ENCODE measurements at regions not wholly inside any gene's neighbourhood (a gene's known extent, or its start where the extent isn't known, plus 50 kb on each side); places are given as distances from the start of the nearest gene placed in this dataset.

DNA sequence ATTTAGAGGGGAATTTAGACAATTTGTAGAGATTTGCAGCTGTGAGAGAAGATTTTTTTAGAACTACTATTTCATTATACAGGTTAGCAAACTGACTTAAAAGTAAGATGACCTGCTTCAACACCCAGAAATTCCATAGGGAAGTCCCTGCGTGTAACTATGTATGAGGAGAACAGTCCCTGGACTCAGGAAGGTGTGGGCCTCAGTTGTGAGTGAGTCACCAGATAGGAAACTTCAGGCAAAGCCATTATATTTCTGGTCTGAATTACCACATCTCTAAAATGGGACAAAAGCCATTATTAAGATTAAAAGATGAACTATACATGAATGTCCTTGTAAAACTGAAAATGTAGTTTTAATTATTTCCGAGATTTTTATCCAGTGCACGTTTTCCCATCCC, 488.3 kb upstream of the GOLIM4 start:
- FAIRE-seq, result no peak
- ChIA-PET POLR2A (no interaction called here), CTCF (ENCODE audit: low intra/inter-chr PET ratio, low total read pairs) (no interaction called here)
- in situ Hi-C loops (cut with HindIII; ENCODE audit: extremely low pct_ligation_motif_present, low pct_unique_long_range_greater_than_20kb), result no loop called here
- no peak overlapping the region for H3K27ac ChIP-seq (ENCODE audit: extremely low read length, insufficient read depth, low read length)
- no peak overlapping the region for H2AFZ ChIP-seq (ENCODE audit: low read length)
- ATAC-seq, result no peak
- no TSS peak for BruUV-seq (replicated peaks)
- no peaks in the 10 kb centered on the region for H3K4me1 ChIP-seq (ENCODE audit: insufficient read depth, low read length)
- no peaks in the 10 kb centered on the region for H4K20me1 ChIP-seq (ENCODE audit: insufficient read depth, low read length)
- 0% methylated on average over 3 of the region's 3 CpGs for WGBS (ENCODE audit: low lambda C conversion rate)
- DNase-seq (ENCODE audit: low spot score), result no peak
- H3K79me2 ChIP-seq (ENCODE audit: insufficient read depth, low read length), result no peaks in the 10 kb centered on the region
- no peaks in the 10 kb centered on the region for H3K27me3 ChIP-seq (ENCODE audit: control insufficient read depth in 1 of 2, insufficient read depth in 2 of 2, low read length in 2 of 2)
- intact Hi-C loops (cut with micrococcal nuclease; ENCODE audit: unreplicated experiment), result no loop called here
- H3K36me3 ChIP-seq (replicated peaks in 1 of 2; ENCODE audit: control insufficient read depth in 1 of 2, insufficient read depth in 2 of 2, low read length in 2 of 2), result no peaks in the 10 kb centered on the region
- TF ChIP-seq RBM39 (IDR thresholded peaks at IDR 0.05; ENCODE audit: low read depth, low read length, poor library complexity, severe bottlenecking) (no peak), CAMTA2 (CRISPR knock-in tag; IDR thresholded peaks at IDR 0.05; ENCODE audit: borderline replicate concordance) (no peak), ZNF296 (CRISPR knock-in tag; conservative IDR thresholded peaks at IDR 0.05) (no peak), ZSCAN30 (CRISPR knock-in tag; IDR thresholded peaks at IDR 0.05) (no peak), ZNF337 (CRISPR knock-in tag; IDR thresholded peaks at IDR 0.05; ENCODE audit: borderline replicate concordance, low read depth) (no peak), POLR2A (IDR thresholded peaks at IDR 0.05; ENCODE audit: insufficient read depth in 1 of 2, low read depth in 2 of 2, low read length in 2 of 2) (no peak), ZNF83 (CRISPR knock-in tag; IDR thresholded peaks at IDR 0.05; ENCODE audit: borderline replicate concordance) (no peak), BRCA1 (CRISPR knock-in tag; IDR thresholded peaks at IDR 0.05) (no peak)
- TF ChIP-seq, protein P1, sequence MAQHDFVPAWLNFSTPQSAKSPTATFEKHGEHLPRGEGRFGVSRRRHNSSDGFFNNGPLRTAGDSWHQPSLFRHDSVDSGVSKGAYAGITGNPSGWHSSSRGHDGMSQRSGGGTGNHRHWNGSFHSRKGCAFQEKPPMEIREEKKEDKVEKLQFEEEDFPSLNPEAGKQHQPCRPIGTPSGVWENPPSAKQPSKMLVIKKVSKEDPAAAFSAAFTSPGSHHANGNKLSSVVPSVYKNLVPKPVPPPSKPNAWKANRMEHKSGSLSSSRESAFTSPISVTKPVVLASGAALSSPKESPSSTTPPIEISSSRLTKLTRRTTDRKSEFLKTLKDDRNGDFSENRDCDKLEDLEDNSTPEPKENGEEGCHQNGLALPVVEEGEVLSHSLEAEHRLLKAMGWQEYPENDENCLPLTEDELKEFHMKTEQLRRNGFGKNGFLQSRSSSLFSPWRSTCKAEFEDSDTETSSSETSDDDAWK (CRISPR knock-in tag; IDR thresholded peaks at IDR 0.05), result no peak
- TF ChIP-seq, protein P2, sequence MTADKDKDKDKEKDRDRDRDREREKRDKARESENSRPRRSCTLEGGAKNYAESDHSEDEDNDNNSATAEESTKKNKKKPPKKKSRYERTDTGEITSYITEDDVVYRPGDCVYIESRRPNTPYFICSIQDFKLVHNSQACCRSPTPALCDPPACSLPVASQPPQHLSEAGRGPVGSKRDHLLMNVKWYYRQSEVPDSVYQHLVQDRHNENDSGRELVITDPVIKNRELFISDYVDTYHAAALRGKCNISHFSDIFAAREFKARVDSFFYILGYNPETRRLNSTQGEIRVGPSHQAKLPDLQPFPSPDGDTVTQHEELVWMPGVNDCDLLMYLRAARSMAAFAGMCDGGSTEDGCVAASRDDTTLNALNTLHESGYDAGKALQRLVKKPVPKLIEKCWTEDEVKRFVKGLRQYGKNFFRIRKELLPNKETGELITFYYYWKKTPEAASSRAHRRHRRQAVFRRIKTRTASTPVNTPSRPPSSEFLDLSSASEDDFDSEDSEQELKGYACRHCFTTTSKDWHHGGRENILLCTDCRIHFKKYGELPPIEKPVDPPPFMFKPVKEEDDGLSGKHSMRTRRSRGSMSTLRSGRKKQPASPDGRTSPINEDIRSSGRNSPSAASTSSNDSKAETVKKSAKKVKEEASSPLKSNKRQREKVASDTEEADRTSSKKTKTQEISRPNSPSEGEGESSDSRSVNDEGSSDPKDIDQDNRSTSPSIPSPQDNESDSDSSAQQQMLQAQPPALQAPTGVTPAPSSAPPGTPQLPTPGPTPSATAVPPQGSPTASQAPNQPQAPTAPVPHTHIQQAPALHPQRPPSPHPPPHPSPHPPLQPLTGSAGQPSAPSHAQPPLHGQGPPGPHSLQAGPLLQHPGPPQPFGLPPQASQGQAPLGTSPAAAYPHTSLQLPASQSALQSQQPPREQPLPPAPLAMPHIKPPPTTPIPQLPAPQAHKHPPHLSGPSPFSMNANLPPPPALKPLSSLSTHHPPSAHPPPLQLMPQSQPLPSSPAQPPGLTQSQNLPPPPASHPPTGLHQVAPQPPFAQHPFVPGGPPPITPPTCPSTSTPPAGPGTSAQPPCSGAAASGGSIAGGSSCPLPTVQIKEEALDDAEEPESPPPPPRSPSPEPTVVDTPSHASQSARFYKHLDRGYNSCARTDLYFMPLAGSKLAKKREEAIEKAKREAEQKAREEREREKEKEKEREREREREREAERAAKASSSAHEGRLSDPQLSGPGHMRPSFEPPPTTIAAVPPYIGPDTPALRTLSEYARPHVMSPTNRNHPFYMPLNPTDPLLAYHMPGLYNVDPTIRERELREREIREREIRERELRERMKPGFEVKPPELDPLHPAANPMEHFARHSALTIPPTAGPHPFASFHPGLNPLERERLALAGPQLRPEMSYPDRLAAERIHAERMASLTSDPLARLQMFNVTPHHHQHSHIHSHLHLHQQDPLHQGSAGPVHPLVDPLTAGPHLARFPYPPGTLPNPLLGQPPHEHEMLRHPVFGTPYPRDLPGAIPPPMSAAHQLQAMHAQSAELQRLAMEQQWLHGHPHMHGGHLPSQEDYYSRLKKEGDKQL (CRISPR knock-in tag; IDR thresholded peaks at IDR 0.05; ENCODE audit: low read depth), result no peak
- H3K9me3 ChIP-seq (ENCODE audit: low read length), result no peaks in the 10 kb centered on the region
- H3K4me3 ChIP-seq (replicated peaks in 1 of 3; ENCODE audit: insufficient read depth in 1 of 3, low read depth in 2 of 3, low read length in 3 of 3), result no peak overlapping the region
- no peak overlapping the region for H3K4me2 ChIP-seq (ENCODE audit: low read depth, low read length)
- no peak overlapping the region for H3K9ac ChIP-seq (ENCODE audit: insufficient read depth, low read depth, low read length)
